ENCODE measurements at regions not wholly inside any gene's neighbourhood (a gene's known extent, or its start where the extent isn't known, plus 50 kb on each side); places are given as distances from the start of the nearest gene placed in this dataset.
A peak's percentile ranks its signal among the peaks of the same experiment; 100 is the strongest.

DNA sequence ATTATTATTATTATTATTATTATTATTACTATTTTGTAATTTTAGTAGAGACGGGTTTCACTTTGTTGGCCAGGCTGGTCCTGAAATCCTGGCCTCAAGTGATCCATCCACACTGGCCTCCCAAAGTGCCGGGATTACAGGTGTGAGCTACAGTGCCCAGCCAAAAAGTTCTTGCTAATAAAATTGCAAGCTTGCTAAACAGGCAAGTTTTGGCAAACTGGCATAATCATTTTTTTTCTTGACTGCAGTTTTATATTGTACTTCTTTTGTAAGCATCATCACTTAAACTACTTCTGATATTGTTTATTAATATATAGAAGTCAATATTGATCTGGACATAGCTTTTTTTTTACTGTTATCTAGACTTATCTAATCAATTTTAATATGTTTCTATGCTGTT lies 536.4 kb downstream of the LRFN5 start:
- no peak for DNase-seq

DNA sequence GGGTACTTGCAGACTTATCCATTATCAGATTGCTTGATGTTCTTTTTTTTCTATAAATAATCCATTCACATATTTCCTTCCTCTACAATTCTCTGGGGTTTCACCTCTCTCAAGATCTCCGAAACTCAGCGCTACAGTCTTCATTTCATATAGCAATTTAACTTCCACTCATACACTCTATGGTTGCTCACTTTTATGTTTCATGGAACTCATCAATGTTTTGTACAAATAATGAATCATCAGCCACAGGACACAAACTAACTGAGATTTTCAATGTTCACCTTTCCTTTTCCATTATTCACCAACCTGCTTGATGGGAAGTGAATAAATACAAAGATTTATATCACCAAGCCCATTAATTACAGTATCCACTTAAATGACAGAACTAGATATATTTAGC lies 534.7 kb downstream of the LRFN5 start:
- DNase-seq = no peak

DNA sequence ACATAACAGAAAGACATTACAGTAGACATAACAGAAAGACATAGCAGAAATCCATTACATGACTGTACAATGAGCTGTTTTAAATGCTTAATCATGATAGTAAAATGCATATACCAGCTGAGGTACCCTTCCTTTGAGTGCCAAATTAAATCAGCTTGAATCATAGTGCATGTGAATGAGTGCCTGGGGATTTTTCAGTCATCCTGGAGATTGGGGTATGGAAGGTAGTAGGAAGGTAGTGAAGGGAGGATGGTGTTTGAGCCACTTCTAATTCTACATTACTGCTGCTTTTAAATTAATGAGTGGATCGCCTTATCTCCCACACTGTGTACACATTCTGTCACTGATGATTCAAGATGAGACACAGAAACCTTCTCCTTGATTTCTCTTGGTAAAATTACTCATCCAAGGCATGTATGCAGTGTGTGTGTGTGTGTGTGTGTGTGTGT lies 534.2 kb downstream of the LRFN5 start:
- DNase-seq = no peak

DNA sequence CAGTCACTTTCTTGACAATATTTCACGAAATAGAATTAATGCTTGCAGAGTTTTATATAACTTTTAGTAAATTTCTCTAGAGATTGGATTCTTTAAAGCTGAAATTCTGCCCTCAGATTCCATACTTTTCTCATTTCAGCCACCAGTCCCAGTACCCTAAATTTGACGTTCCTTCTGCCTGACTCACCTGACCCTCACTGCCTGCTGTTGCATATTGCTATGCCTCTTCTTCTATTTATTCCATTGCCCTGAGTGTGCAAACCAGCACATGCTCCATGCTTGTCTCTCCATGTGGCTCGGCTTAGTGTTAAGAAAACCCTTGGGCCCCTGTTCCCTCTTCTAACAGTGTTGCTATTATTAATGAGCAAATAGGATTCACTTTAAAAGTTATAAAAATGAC lies 533.3 kb downstream of the LRFN5 start:
- no peak for DNase-seq

DNA sequence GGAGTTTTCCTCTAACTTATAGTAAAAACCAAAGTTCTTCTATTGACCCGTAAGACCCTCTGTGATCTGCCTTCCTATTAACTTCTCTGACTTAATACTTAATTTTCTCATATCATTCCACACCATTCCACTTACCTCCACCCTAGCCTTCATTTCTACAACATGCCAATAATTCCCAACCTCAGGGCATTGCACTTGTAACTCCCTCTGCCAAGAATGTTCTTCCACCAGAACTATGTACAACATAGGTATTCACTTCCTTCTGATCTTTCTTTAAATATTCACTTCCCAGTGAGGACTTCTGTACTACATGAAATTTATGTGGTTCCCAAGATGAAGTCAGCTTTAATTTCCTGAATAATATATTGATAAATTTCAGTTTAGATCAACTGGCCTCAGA lies 531.7 kb downstream of the LRFN5 start:
- DNase-seq = no peak

DNA sequence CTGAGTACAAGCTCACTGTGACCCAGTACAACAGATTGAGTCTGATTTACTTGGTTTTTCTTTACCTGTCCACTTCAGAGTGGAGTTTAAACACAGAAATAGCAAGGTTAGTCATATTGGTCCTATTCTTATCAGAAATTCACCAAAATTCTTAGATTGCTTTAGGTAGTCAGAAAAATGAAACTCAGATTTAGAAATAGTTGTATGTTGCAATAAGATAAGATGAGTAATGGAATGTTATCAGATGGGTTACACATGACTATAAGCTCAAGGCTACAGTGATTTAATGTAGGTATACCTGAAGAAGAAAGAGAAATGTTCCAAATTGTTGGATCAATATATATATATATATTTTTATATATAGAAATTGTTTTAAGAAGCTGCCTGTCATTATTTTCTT lies 524.1 kb downstream of the LRFN5 start:
- DNase-seq = peak; percentile 2

DNA sequence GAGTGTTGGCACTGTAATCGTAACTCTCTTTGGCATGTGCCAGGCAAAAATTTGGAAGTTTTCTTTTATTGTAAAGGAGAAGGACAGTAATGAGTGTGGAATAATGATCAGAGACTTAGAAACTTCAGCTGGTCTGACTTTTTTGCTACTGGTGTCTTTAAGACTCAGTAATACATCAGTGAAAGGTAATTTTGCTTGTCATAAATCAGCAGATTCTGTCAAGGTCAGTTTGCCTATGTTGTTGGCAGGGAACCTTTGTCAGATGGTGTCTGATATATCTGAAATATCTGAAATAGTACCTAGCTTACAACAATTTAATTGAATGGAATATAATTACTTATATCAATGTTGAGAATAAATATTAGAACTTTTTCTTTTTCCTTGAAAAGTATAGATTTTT lies 516.9 kb downstream of the LRFN5 start:
- no peak for DNase-seq

DNA sequence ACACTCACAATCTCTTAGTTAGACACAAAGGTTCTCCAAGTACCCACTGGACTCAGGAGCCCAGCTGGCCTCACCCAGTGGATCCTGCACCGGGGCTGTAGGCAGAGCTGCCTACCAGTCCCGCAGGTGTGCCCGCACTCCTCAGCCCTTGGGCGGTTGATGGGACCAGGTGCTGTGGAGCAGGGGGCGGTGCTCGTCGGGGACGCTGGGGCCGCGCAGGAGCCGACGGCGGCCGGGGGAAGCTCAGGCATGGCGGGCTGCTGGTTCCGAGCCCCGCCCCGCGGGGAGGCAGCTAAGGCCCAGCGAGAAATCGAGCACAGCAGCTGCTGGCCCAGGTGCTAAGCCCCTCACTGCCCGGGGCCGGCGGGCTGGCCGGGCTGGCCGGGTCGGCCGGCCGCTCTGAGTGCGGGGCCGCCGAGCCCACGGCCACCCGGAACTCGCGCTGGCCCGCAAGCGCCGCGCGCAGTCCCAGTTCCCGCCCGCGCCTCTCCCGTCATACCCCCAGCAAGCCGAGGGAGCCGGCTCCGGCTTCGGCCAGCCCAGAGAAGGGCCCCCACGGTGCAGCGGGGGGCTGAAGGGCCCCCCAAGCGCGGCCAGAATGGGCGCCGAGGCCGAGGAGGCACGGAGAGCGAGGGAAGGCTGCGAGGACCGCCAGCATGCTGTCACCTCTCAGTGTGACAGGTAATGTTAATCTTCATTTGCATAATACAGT lies 506.8 kb downstream of the LRFN5 start:
- no peak for DNase-seq

DNA sequence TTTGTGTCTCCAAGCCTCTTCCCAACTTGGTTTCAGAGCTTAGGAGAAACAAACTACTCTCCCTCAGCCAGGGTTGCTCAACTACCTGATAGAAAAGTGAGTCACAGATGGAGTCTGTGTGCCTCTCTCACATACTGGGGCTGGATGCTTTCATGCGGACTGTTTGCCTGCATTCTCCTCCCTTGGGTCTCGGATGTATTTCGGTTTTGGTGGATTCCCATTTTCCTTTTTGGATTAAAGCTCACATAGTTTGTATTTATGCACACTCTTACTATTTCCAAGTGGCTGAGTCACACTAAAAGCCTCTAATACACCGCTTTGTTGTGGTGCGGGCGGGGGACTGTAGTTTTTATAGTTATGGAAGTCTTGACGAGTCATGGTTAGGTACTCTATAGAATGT lies 505.4 kb downstream of the LRFN5 start:
- no peak for DNase-seq

DNA sequence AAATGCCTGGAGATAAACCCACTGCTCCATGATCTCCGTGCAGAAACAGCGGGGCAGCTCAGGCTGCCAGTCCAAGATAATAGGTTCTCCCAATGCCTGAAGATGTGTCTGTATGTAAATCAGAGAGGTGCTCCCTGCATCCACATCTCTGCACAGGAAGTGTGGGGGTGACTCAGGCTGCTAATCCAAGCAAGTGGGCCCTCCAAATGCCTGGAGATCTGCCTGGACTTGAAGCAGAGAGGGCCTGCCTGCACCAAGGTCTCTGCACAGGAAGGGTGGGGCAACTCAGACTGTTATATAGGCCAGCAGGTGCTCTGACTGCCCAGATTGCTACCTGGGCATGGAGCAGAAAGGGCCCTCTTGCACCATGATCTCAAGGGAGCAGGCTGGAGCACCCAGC lies 504.7 kb downstream of the LRFN5 start:
- no peak for DNase-seq

DNA sequence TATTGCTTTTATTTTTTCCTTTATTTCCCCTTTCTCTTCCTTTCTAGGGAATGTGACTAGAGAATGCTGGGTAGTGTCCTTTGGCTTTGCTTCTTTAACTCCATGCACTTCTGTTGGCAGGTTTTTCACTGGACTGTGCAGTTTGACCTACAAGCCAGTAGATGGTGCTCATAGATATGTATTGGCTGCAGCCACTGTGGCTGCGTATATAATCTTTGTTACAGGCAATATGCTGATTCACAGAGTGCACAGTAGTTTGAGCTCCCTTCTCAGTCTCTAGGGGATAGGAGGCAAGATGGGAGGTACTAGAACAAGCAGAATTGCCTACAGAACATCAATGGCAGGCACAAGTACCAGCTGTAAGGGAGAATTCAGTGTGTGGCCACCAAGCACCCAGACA lies 503.5 kb downstream of the LRFN5 start:
- peak; percentile 23 for DNase-seq

DNA sequence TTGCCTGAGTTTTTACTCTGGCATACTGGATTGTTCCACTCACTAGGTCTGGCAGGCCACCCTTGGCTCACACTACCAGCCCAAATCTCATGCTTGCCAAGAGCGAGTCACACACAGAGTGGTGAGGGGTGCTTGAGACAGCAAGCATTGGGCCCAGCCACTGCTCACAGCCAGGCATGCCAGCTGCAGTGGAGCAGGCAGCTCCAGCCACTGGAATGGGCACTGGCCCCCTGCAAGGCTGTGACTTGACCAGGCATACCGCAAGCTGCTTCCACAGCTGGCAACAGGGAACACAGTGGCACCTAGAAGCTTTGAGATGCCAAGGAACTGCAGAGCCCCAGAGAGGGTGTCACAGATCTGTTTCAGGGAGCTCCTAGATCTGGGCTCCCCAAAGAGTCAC lies 488.5 kb downstream of the LRFN5 start:
- DNase-seq = no peak

DNA sequence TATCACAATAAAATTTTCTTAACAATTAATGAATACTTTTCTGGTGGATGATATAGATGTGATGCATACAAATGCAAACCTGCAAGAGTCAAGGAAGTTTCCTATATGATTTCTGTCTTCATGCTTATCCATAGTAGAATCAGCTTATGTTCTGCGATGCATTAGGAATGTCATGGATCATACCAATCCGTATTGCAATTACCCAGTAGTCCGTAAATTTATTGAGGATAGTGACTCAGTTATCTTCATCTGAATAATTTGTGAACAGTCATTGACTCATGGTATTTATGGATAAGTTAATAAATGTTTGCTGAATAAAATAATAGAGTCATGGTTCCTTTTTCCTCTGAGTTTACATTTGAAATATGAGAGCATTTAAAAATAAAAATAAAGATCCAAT lies 483.4 kb downstream of the LRFN5 start:
- DNase-seq = no peak

DNA sequence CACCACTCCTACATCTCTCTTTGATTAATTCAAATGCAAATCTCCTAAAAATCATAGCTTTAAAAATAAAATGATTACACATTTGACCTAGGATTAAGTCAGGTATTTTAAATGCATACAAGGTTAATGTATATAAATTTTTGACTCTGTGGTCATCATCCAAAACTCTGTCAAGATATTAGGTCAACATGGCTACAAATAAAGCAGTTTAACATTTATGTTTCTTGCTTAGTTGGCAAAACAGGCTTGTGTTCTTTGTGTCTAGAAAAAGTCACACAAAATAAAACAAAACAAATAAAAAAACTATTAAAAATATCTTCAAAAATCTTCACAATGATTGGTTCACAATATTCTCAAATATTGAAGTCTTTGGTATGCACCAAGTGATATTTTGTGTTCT lies 473.2 kb downstream of the LRFN5 start:
- no peak for DNase-seq

DNA sequence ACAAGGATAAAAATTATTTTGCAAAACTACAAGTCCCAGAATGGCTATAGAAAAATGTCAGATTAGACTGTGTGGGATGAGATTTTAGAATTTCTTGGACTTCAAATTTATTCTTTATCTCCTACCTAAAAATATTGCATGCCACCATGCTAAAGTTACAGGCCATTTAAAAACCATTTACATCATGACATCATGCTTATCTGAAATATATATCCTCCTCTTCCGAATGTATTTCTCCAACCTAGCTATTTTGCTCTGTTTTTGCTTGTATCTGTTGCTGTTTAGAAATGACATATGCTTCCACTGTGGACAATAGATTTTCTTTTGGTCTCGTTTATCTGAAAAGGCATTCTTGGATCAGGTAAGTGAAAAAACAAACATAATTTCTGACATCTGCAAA lies 471.7 kb downstream of the LRFN5 start:
- DNase-seq = no peak

DNA sequence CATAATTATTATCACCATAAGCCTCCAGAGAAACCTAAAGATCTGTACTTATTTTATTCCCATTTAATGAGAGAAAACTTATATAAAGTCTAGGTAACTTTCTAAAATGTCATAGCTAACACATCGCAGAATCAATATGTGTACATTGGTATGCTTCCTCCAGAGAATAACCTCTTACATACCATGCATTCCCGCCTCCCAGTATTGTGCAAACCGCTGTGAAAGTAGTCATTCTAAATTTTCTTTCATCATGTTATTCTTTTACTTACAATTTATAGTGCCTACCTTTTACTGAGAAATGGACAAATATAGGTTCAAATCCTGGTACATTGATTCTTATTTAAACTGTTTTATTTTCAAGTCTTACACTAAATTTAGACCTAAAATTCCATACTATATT lies 463.4 kb downstream of the LRFN5 start:
- no peak for DNase-seq

DNA sequence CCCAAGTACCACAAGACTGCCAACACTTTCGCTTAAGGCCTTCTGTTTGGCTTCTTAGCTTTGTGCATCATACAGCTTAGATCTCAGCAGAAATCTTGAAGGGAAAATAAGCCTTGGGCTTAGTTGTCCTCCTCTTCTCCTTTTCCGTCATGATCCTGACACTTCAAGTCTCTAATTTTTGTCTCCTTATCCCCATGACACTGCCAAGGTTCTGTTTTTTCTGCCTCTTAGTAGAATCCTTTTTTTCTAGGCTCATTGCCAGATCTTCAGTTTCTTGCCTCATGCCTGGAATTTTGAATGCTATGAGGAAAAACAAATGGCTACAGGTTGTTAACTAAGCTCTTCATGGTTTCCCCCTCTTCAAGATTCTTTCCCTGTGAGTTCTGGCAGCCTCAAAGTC lies 450.4 kb downstream of the LRFN5 start:
- DNase-seq = no peak

DNA sequence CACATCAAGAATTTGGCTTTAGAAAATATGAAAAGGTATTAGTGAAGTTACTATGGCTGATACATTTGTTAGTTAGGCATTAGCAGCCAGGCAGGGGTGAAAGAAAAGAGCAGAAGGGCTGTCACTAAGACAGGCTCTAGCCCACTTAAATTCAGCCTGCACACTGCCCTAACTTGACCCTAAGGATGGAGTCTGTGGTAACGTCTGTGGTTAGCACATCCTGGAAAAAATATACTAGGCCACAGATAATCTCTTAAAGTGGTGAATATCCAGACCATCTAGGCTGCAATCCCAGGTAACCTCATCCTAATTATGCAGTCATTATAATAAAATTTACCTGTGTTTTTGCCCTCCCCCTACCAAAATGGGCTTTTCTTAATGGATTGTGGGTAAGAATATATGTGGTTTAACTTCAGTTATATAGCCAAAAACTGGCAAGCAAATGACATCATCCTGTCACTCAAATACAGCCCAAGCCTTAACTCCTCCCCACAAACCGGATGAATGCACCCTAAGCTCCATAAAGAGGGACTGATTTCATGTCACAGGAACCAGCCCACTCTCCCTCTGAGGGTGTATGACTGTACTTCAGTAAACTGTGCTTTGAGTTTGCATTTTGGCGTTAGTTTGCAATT lies 440.9 kb downstream of the LRFN5 start:
- no peak for DNase-seq

DNA sequence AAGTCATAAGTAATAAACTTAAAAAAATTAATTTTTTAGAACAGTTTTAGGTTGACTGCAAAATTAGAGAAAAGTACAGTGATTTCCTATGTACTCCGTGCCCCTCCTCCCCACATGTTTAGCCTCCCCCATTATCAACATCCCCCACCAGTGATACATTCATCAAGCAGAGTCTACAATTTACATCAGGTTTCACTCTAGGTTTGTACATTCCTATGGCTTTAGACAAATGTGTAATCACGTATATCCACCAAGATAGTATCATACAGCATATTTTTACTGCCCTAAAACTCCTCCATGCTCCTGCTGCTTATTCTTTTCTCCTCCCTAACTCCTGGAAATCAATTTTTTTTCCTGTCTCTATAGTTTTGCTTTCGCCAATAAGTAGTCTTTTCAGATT lies 438.7 kb downstream of the LRFN5 start:
- DNase-seq = no peak

DNA sequence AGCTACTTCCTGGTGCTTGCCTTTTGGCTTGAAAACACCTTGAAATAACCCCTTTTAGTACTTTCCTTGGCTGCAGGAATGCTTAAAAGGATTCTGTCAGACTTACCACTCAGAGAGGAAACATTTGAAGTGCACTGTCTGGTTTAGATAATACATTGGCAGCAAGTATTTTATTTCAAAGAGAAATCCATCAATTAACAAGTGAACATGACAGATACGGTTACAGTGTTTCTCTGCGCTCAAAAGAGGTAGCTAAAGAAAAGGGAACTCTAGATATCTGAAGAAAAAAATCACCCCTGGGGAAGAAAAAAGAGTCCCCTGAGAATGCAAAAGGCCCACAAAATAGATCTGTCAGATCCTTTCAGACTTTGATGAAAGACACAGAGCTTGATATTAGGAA lies 421.9 kb downstream of the LRFN5 start:
- no peak for DNase-seq

DNA sequence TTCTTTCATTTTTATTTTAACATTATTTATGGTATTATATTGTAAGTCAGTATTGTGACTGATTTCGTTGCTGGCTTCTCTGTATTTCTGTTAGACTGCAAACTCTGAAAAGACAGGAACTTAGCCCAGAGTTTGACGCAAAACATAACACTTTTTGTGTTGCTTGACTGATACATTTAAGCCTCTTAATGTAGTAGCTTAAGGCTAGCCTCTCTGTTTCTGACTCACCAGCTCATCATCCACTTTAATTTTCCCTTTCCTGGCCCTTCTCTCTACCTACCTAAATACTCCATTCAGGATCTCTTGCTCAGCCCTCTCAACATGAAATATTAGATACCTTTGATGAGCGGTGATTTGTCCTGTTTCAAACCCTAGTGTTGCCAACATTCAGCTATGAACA lies 420.6 kb downstream of the LRFN5 start:
- no peak for DNase-seq

DNA sequence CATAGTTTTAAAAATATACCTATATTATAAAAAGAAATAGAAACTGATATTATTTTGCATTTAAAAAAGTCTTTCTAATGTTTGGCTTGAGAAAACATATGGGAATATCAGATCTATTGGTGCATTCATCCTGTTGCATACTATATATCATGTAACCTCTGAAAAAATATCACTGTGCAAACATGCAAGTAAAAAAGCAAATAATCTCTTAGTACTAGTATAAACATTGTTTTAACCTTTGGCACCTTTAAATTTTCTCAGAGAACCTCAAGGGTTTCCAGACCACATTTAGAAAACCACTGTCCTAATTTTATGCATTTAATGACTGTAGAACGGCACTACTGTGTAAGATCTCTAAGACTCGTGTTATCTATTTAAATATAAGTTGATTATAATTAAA lies 416.8 kb downstream of the LRFN5 start:
- no peak for DNase-seq

DNA sequence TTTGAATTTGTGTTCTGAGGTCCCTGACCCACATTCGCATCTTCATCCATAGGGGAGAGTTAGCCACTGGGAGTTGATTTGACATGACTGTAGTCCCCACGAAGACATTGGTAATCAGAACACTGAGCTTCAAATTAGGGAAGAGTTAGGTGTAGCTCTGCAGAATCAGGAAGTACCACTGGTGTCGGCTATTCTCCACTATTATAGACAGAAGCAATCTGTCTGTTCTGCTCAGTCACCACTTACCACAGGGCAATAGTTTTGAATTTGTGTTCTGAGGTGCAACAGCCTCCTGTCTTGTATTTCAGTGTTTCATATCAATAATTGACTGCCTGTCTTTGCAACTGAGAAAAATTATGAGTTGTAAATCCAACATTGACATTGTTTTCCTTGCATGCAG lies 407.6 kb downstream of the LRFN5 start:
- no peak for DNase-seq

DNA sequence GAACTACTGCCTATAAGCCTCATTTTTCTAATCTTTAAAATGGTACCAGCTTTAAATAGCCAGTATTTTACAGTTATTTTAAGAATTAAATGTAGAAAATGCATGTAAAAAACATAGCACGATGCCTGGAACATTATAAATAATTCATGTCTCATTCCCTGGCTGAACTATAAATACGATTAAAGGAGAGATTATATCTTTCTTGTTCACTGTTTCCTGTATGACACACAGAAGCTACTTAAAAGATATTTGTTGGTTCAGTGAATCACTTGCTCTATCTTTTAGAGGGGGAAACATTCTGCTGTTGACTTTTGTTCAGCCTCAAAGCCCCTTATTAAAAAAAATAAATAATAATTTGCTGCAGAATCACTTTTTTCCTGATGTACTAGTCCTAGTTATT lies 406.9 kb downstream of the LRFN5 start:
- DNase-seq = no peak

DNA sequence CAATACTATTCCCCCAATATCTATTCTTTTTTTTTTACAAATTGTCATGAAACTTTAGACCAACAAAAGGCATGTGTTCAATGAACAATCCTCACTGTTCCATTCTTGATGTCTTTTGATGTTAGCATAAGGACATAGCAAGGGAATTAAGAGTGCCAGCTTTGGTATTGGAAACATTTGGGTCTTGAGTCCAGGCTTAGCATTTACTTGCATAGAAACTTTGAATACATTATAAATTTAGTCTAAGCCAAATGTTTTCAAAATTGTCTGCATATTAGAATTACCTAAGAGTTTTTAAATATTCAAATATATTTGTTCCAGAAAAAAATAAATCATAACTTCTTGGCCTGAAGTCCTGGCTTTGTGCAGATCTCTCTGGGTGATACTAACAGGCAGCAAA lies 406.5 kb downstream of the LRFN5 start:
- DNase-seq = no peak
